ENCODE measurements at regions not wholly inside any gene's neighbourhood (a gene's known extent, or its start where the extent isn't known, plus 50 kb on each side); places are given as distances from the start of the nearest gene placed in this dataset.

GRCh38 chr7:67723591-67723990, 727.0 kb downstream of the TYW1 start:
- no peak for TF ChIP-seq EGR1 (IDR thresholded peaks at IDR 0.05; ENCODE audit: low read depth in 2 of 2)
- no peak for TF ChIP-seq CTCF (IDR thresholded peaks at IDR 0.05; ENCODE audit: low read depth, low read length, missing input control)
- TF ChIP-seq TAF1 (conservative IDR thresholded peaks at IDR 0.05), result no peak
- TF ChIP-seq MAX (IDR thresholded peaks at IDR 0.05), result no peak
- TF ChIP-seq RAD21 (IDR thresholded peaks at IDR 0.05), result no peak
- no peak for TF ChIP-seq SP1 (IDR thresholded peaks at IDR 0.05)
